H9 (cell line): ENCODE measurements at regions not wholly inside any gene's neighbourhood (a gene's known extent, or its start where the extent isn't known, plus 50 kb on each side); places are given as distances from the start of the nearest gene placed in this dataset.

ENCODE experiments used
- DNase-seq: peaks from one replicate; pipeline ENCODE4 v3.0.0-alpha.2; 2017
- H2AFZ ChIP-seq: one replicate; pipeline ENCODE4 v1.6.1; 2013; ENCODE audit warnings: mild to moderate bottlenecking, low read length, control low read depth, moderate library complexity
- H2AK5ac ChIP-seq: 2 replicates; pipeline ENCODE4 v1.6.1; 2013; ENCODE audit warnings: low read length, control low read depth, mixed read lengths; ENCODE audit not compliant: insufficient read length
- H2BK120ac ChIP-seq: one replicate; pipeline ENCODE4 v1.6.1; 2013; ENCODE audit warnings: low read depth, mild to moderate bottlenecking, low read length, control low read depth, inconsistent platforms; ENCODE audit not compliant: poor library complexity, severe bottlenecking
- H2BK12ac ChIP-seq: 2 replicates; pipeline ENCODE4 v1.6.1; 2013; ENCODE audit warnings: low read length, control low read depth, mixed read lengths, low read depth; ENCODE audit not compliant: insufficient read length
- H2BK15ac ChIP-seq: 2 replicates; pipeline ENCODE4 v1.6.1; 2013; ENCODE audit warnings: low read depth, low read length, control low read depth
- H2BK20ac ChIP-seq: one replicate; pipeline ENCODE4 v1.6.1; 2013; ENCODE audit warnings: low read depth, mild to moderate bottlenecking, low read length, control low read depth, inconsistent platforms; ENCODE audit not compliant: poor library complexity, severe bottlenecking
- H2BK5ac ChIP-seq: 2 replicates; pipeline ENCODE4 v1.6.1; 2013; ENCODE audit warnings: low read length, control low read depth, mixed read lengths; ENCODE audit not compliant: insufficient read length
- H3K14ac ChIP-seq: 2 replicates; pipeline ENCODE4 v1.6.1; 2013; ENCODE audit warnings: low read length, control low read depth; ENCODE audit not compliant: insufficient read depth
- H3K18ac ChIP-seq: 2 replicates; pipeline ENCODE4 v1.6.1; 2013; ENCODE audit warnings: low read depth, mild to moderate bottlenecking, mixed read lengths, low read length, control low read depth; ENCODE audit not compliant: insufficient read length
- H3K23ac ChIP-seq: 2 replicates; pipeline ENCODE4 v1.6.1; 2013; ENCODE audit warnings: low read length, control low read depth, mixed read lengths, low read depth; ENCODE audit not compliant: insufficient read length
- H3K23me2 ChIP-seq: 2 replicates; pipeline ENCODE4 v1.6.1; 2013; ENCODE audit warnings: low read depth, mild to moderate bottlenecking, mixed read lengths, low read length, control low read depth; ENCODE audit not compliant: insufficient read length, poor library complexity, severe bottlenecking
- H3K27ac ChIP-seq: 2 replicates; pipeline ENCODE4 v1.5.1; 2013; ENCODE audit warnings: low read length, control low read depth, mixed read lengths, low read depth; ENCODE audit not compliant: insufficient read length
- H3K27me3 ChIP-seq: 2 replicates; pipeline ENCODE4 v1.6.1; 2013; ENCODE audit warnings: low read length, control low read depth, inconsistent platforms; ENCODE audit not compliant: insufficient read depth
- H3K4ac ChIP-seq: 2 replicates; pipeline ENCODE4 v1.6.1; 2013; ENCODE audit warnings: low read depth, mild to moderate bottlenecking, control low read depth, inconsistent platforms, low read length, moderate library complexity
- H3K4me1 ChIP-seq: 2 replicates; pipeline ENCODE4 v1.6.1; 2013; ENCODE audit warnings: low read length, control low read depth, inconsistent platforms; ENCODE audit not compliant: insufficient read depth
- H3K4me2 ChIP-seq: 2 replicates; pipeline ENCODE4 v1.6.1; 2013; ENCODE audit warnings: low read length, control low read depth, mixed read lengths; ENCODE audit not compliant: insufficient read length, insufficient read depth
- H3K56ac ChIP-seq: 2 replicates; pipeline ENCODE4 v1.6.1; 2013; ENCODE audit warnings: low read depth, mild to moderate bottlenecking, mixed read lengths, low read length, control low read depth; ENCODE audit not compliant: insufficient read length
- H3K79me1 ChIP-seq: 2 replicates; pipeline ENCODE4 v1.6.1; 2013; ENCODE audit warnings: low read depth, mild to moderate bottlenecking, moderate library complexity, low read length, control low read depth, inconsistent platforms; ENCODE audit not compliant: insufficient read depth, poor library complexity, severe bottlenecking
- H3K79me2 ChIP-seq: 2 replicates; pipeline ENCODE4 v1.6.1; 2013; ENCODE audit warnings: low read length, control low read depth, inconsistent platforms; ENCODE audit not compliant: insufficient read depth
- H3K9ac ChIP-seq: 2 replicates; pipeline ENCODE4 v1.6.1; 2013; ENCODE audit warnings: low read length, control low read depth, mixed read lengths; ENCODE audit not compliant: insufficient read length; ENCODE audit errors: extremely low read depth
- H3K9me3 ChIP-seq: one replicate; pipeline ENCODE4 v1.6.1; 2013; ENCODE audit warnings: low read depth, low read length, inconsistent platforms; ENCODE audit not compliant: control insufficient read depth
- H3T11ph ChIP-seq: one replicate; pipeline ENCODE4 v1.6.1; 2013; ENCODE audit warnings: mild to moderate bottlenecking, low read length, control low read depth, inconsistent platforms
- H4K20me1 ChIP-seq: one replicate; pipeline ENCODE4 v1.6.1; 2013; ENCODE audit not compliant: control insufficient read depth, insufficient read length, insufficient read depth
- H4K5ac ChIP-seq: 2 replicates; pipeline ENCODE4 v1.6.1; 2013; ENCODE audit warnings: low read depth, mild to moderate bottlenecking, mixed read lengths, low read length, control low read depth; ENCODE audit not compliant: insufficient read length
- H4K8ac ChIP-seq: replicated peaks from 2 replicates; pipeline ENCODE4 v1.6.1; 2013; ENCODE audit warnings: low read length, control low read depth, mixed read lengths, low read depth; ENCODE audit not compliant: insufficient read length
- H4K91ac ChIP-seq: 2 replicates; pipeline ENCODE4 v1.6.1; 2013; ENCODE audit warnings: low read depth, mild to moderate bottlenecking, moderate library complexity, mixed read lengths, low read length, control low read depth; ENCODE audit not compliant: insufficient read length
- H3K27ac Mint-ChIP-seq, 3 experiments: 2 replicates in 2 of 3; 3 replicates in 1 of 3; pipeline ENCODE4 v1.8.0; 2020 to 2021; ENCODE audit warnings: mixed read lengths in 3 of 3, mild to moderate bottlenecking in 1 of 3, moderate library complexity in 1 of 3
- H3K27me3 Mint-ChIP-seq: 2 replicates; pipeline ENCODE4 v1.8.0; 2021; ENCODE audit warnings: low read depth, mild to moderate bottlenecking, moderate library complexity, mixed read lengths
- H3K36me3 Mint-ChIP-seq, 3 experiments: 2 replicates in 2 of 3; 3 replicates in 1 of 3; pipeline ENCODE4 v1.8.0; 2020 to 2021; ENCODE audit warnings: low read depth in 3 of 3, mixed read lengths in 3 of 3; ENCODE audit not compliant: insufficient read depth in 1 of 3
- H3K4me1 Mint-ChIP-seq, 2 experiments: 2 replicates each; pipeline ENCODE4 v1.8.0; 2020; ENCODE audit warnings: mixed read lengths in 2 of 2
- H3K4me3 Mint-ChIP-seq, 2 experiments: 2 replicates in 1 of 2; 3 replicates in 1 of 2; pipeline ENCODE4 v1.8.0; 2020 to 2021; ENCODE audit warnings: mild to moderate bottlenecking in 2 of 2, mixed read lengths in 2 of 2, moderate library complexity in 1 of 2
- H3K9me3 Mint-ChIP-seq, 2 experiments: 2 replicates in 1 of 2; 3 replicates in 1 of 2; pipeline ENCODE4 v1.8.0; 2020; ENCODE audit warnings: mild to moderate bottlenecking in 2 of 2, mixed read lengths in 2 of 2, moderate library complexity in 1 of 2
- WGBS: extraction: QIAGEN DNeasy Blood & Tissue Kit; methylation state at CpG from one replicate; pipeline ENCODE4 v1.1.7; 2013; ENCODE audit warnings: missing lambda C conversion rate, low lambda C conversion rate, mixed read lengths; ENCODE audit not compliant: insufficient read length; ENCODE audit errors: extremely low coverage; 5-methylcytosine and 5-hydroxymethylcytosine counted together
- TF ChIP-seq, protein P1 (sequence below): fragments of 200-600 bp; sonication (generic); conservative IDR thresholded peaks from 3 replicates; pipeline ENCODE4 v1.8.0; 2021; ENCODE audit warnings: antibody characterized with exemption, mild to moderate bottlenecking

DNA sequence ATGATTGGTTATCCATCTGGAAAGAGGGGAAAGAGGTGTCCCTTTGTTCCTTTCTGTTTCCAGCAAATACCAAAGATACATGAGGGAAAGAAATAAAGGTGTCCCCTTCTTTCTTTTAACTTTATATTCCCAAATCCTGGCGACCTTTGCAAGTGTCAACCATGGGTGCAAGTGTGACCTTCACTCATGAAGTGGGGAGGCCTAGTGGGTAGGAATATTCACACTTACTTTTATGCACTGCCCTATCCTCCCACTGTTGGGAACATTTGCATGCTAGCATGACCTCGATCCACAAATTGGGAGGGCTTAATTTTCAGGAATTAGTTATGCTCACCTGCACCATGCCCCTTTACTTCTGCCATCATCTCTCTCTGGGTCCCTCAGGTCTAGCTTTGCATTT, 70.2 kb upstream of the ZNF804A start:
- no peak overlapping the region for H3K18ac ChIP-seq
- no peak overlapping the region for H3K14ac ChIP-seq
- Mint-ChIP-seq H3K4me1 (no peaks in the 10 kb centered on the region), H3K4me3 (no peak overlapping the region), H3K9me3 (peaks cover 19 to 39% of the 10 kb centered on the region in 2 experiments), H3K27me3 (peaks cover 3% of the 10 kb centered on the region; the same call in 1 of the 2 replicates), H3K27ac (no peak overlapping the region), H3K36me3 (peaks cover 11 to 26% (median 11%) of the 10 kb centered on the region in 3 experiments; a peak in 6 of 7 replicates)
- no peak overlapping the region for H2BK5ac ChIP-seq
- no peak overlapping the region for H3K27ac ChIP-seq
- H2BK12ac ChIP-seq: no peak overlapping the region
- WGBS: no CpG with 5 or more reads among the region's 2 CpGs
- no peak overlapping the region for H3K9ac ChIP-seq
- TF ChIP-seq, protein P1, sequence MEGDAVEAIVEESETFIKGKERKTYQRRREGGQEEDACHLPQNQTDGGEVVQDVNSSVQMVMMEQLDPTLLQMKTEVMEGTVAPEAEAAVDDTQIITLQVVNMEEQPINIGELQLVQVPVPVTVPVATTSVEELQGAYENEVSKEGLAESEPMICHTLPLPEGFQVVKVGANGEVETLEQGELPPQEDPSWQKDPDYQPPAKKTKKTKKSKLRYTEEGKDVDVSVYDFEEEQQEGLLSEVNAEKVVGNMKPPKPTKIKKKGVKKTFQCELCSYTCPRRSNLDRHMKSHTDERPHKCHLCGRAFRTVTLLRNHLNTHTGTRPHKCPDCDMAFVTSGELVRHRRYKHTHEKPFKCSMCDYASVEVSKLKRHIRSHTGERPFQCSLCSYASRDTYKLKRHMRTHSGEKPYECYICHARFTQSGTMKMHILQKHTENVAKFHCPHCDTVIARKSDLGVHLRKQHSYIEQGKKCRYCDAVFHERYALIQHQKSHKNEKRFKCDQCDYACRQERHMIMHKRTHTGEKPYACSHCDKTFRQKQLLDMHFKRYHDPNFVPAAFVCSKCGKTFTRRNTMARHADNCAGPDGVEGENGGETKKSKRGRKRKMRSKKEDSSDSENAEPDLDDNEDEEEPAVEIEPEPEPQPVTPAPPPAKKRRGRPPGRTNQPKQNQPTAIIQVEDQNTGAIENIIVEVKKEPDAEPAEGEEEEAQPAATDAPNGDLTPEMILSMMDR: no peak
- no peaks in the 10 kb centered on the region for H3K27me3 ChIP-seq
- H2BK120ac ChIP-seq: no peak overlapping the region
- H3K4me1 ChIP-seq: no peaks in the 10 kb centered on the region
- DNase-seq: no peak
- H4K20me1 ChIP-seq: no peaks in the 10 kb centered on the region
- no peak overlapping the region for H2BK15ac ChIP-seq
- H2AK5ac ChIP-seq: no peak overlapping the region
- no peaks in the 10 kb centered on the region for H3K79me1 ChIP-seq
- no peaks in the 10 kb centered on the region for H3K23me2 ChIP-seq
- H4K5ac ChIP-seq: no peak overlapping the region
- H3K4me2 ChIP-seq: no peak overlapping the region
- no peak overlapping the region for H2AFZ ChIP-seq
- no peak overlapping the region for H3K23ac ChIP-seq
- no peaks in the 10 kb centered on the region for H3K79me2 ChIP-seq
- H3T11ph ChIP-seq: no peak overlapping the region
- H4K8ac ChIP-seq: no peak overlapping the region
- peaks cover 10% of the 10 kb centered on the region for H3K9me3 ChIP-seq
- no peak overlapping the region for H3K56ac ChIP-seq
- no peak overlapping the region for H2BK20ac ChIP-seq
- H3K4ac ChIP-seq: no peak overlapping the region
- H4K91ac ChIP-seq: no peak overlapping the region
